Common myeloid progenitor, CD34-positive (primary cell): ENCODE measurements at regions not wholly inside any gene's neighbourhood (a gene's known extent, or its start where the extent isn't known, plus 50 kb on each side); places are given as distances from the start of the nearest gene placed in this dataset.
"Not testable (repeated sequence)": the region's sequence is repeated elsewhere in the genome, so short reads cannot be mapped to it uniquely, and the experiment has no call there.

Experiments used
- CTCF ChIA-PET: fragments of 350-600 bp; sonication (Branson Sonifier 250); formaldehyde crosslinking; loops from one replicate; lab custom pipeline; 2021; ENCODE audit warnings: antibody characterized with exemption; lab: Charles Lee
- POLR2A ChIA-PET: fragments of 350-600 bp; sonication (Branson Sonifier 250); formaldehyde crosslinking; loops from one replicate; lab custom pipeline; 2021; ENCODE audit warnings: antibody characterized with exemption; lab: Charles Lee
- DNase-seq, 3 donors: peaks; one replicate each; pipeline versions ENCODE4 v3.0.0 to v3.0.0-alpha.2; 2013
- H3K27ac ChIP-seq, 2 experiments: 1 replicate in 1 of 2; 2 replicates in 1 of 2; pipeline ENCODE4 v1.7.0; 2013; ENCODE audit warnings: inconsistent platforms in 2 of 2, low read length in 2 of 2, mild to moderate bottlenecking in 2 of 2, low read depth in 1 of 2, moderate library complexity in 1 of 2; ENCODE audit not compliant: severe bottlenecking in 2 of 2, insufficient read depth in 1 of 2, poor library complexity in 1 of 2
- H3K27me3 ChIP-seq, 5 experiments: replicated peaks in 2 of 5; 1 replicate in 3 of 5; 2 replicates in 2 of 5; pipeline versions ENCODE4 v1.6.1 to v1.7.0; 2013; ENCODE audit warnings: low read length in 4 of 5, mild to moderate bottlenecking in 2 of 5, moderate library complexity in 2 of 5, inconsistent platforms in 1 of 5; ENCODE audit not compliant: insufficient read depth in 5 of 5, control insufficient read depth in 4 of 5
- H3K36me3 ChIP-seq, 4 experiments: 1 replicate in 2 of 4; 2 replicates in 2 of 4; pipeline versions ENCODE4 v1.6.1 to v1.7.0; 2013; ENCODE audit warnings: low read length in 3 of 4, control low read depth in 1 of 4, mild to moderate bottlenecking in 1 of 4; ENCODE audit not compliant: control insufficient read depth in 4 of 4, insufficient read depth in 4 of 4
- H3K4me1 ChIP-seq, 4 experiments: 1 replicate in 3 of 4; 2 replicates in 1 of 4; pipeline versions ENCODE4 v1.6.1 to v1.7.1; 2013; ENCODE audit warnings: low read length in 3 of 4, mild to moderate bottlenecking in 3 of 4, control low read depth in 1 of 4, inconsistent platforms in 1 of 4, moderate library complexity in 1 of 4; ENCODE audit not compliant: control insufficient read depth in 4 of 4, insufficient read depth in 4 of 4; ENCODE audit errors: control extremely low read depth in 1 of 4
- H3K4me3 ChIP-seq, 7 experiments: 1 replicate in 4 of 7; 2 replicates in 3 of 7; pipeline versions ENCODE4 v1.5.1 to v1.7.0; 2013; ENCODE audit warnings: mild to moderate bottlenecking in 7 of 7, low read length in 6 of 7, moderate library complexity in 6 of 7, inconsistent platforms in 2 of 7, low read depth in 2 of 7, control low read depth in 1 of 7; ENCODE audit not compliant: insufficient read depth in 4 of 7, control insufficient read depth in 1 of 7; ENCODE audit errors: extremely low read depth in 1 of 7
- H3K9me3 ChIP-seq, 5 experiments: 1 replicate in 4 of 5; 2 replicates in 1 of 5; pipeline versions ENCODE4 v1.6.1 to v1.7.1; 2013; ENCODE audit warnings: low read length in 4 of 5, mild to moderate bottlenecking in 2 of 5, inconsistent platforms in 1 of 5, low read depth in 1 of 5, moderate library complexity in 1 of 5; ENCODE audit not compliant: control insufficient read depth in 4 of 5, insufficient read depth in 2 of 5; ENCODE audit errors: control extremely low read depth in 1 of 5
- WGBS: methylation state at CpG from one replicate; pipeline ENCODE4 v1.1.5; 2013; ENCODE audit not compliant: insufficient coverage; 5-methylcytosine and 5-hydroxymethylcytosine counted together

DNA sequence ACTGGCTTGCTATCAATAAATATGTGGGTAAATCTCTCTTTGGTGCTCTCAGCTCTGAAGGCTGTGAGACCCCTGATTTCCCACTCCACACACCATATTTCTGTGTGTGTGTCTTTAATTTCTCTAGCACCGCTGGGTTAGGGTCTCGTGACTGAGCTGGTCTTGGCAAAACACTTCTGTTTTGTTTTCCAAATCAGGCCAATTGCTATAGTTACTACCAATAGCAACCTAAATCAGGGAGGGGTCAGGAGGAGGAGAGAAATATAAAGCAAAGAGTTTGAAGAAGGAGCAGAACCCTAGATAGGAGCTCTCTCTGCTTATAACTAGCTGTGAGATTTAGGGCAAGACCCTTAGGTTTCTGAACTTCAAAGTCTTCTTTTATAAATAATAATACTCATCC, 250.5 kb upstream of the IGFBP7 start:
- CTCF ChIA-PET = no interaction called here
- H3K9me3 ChIP-seq = no peaks in the 10 kb centered on the region
- WGBS = no CpG with 5 or more reads among the region's 2 CpGs

DNA sequence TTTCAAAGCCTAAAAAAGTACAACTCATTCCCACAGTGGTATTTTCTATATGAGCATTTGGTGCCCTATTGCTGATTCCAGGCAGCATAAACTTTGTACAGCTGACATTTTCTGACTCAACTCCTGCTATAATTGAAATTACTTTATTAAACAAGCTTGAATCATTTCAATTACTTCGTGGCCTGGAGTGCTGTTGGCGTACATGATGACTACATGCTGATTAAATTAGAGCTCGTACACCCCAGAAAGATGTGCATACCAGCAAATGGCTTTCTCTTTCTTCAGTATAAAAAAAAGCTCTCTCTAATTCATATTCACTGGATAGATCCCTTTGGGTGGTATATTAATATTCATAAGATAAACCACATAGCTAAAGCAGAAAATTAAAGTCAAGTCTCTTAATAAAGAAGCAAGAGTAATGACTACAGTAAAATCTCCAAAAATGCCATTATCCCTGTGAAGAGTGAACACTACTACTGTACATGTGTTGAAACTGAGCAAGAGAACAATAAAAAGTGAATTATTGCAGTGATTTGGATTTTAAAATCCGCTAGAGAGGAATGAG, 245.0 kb upstream of the IGFBP7 start:
- ChIA-PET CTCF (no interaction called here), POLR2A (no interaction called here)
- Histone ChIP-seq H3K36me3 (no peaks in the 10 kb centered on the region), H3K4me1 (no peaks in the 10 kb centered on the region), H3K27ac (no peak overlapping the region), H3K4me3 (no peak overlapping the region), H3K9me3 (no peaks in the 10 kb centered on the region), H3K27me3 (no peaks in the 10 kb centered on the region)
- 100% methylated on average over 4 of the region's 4 CpGs for whole genome bisulfite sequencing
- no peak for DNase-seq

More for the DNA sequence above, 250.5 kb upstream of the IGFBP7 start:
- Histone ChIP-seq H3K27me3 (no peaks in the 10 kb centered on the region), H3K4me1 (no peaks in the 10 kb centered on the region), H3K4me3 (no peak overlapping the region), H3K36me3 (no peaks in the 10 kb centered on the region), H3K27ac (no peak overlapping the region)
- DNase-seq = no peak
- POLR2A ChIA-PET = no interaction called here

DNA sequence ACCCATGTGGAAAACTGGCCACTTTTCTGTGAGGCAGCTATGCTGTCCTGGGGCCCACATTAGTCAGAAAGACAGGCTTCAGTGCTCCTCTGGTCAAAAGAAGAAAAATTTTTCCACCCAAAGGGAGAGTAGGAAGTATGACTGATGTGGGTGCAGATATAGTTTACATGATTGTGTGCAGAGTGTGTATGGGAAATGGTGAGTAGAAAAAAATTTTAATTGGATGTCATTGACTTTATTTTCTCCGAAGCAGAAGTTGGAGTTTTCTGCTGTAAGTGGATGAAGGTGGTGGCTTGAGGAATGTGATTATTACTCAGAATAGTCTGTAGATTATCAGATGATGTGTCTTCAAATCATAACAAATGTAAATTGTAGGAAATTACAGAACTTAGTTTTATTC, 241.5 kb upstream of the IGFBP7 start:
- Histone ChIP-seq H3K27me3 (no peaks in the 10 kb centered on the region), H3K27ac (no peak overlapping the region), H3K4me3 (no peak overlapping the region), H3K9me3 (no peaks in the 10 kb centered on the region), H3K36me3 (no peaks in the 10 kb centered on the region), H3K4me1 (no peaks in the 10 kb centered on the region)
- no CpG with 5 or more reads among the region's 1 CpG for WGBS
- CTCF ChIA-PET = no interaction called here
- POLR2A ChIA-PET = no interaction called here
- DNase-seq = no peak

DNA sequence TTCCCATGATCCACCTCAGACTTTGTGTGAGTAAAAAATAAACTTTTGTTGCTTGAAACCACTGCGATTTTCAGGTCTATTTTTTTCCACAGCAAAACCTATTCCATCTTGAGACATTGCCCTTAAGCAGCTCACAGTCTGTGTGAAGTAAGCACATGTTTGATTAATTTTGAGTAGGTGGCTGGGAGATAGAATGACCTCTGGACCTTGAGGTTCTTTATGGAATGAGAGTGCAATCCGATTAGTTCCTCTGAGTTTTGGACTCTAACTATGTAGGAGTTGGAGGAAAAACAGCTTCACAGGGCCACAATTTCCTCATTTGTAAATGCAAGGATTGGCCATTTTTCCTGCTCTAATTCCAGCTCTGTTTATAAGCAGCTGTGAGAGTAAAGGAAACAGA, 234.1 kb upstream of the IGFBP7 start:
- DNase-seq = no peak
- ChIA-PET CTCF (no interaction called here), POLR2A (interaction anchor here (0.7 kb wide), 1 partner anchor 78 kb away, joined by 3 read pairs; no protein-coding TSS in a partner anchor)
- Histone ChIP-seq H3K9me3 (no peaks in the 10 kb centered on the region), H3K36me3 (no peaks in the 10 kb centered on the region), H3K27ac (no peak overlapping the region), H3K4me3 (no peak overlapping the region), H3K4me1 (no peaks in the 10 kb centered on the region), H3K27me3 (no peaks in the 10 kb centered on the region)
- WGBS = 56% methylated on average over 1 of the region's 2 CpGs

DNA sequence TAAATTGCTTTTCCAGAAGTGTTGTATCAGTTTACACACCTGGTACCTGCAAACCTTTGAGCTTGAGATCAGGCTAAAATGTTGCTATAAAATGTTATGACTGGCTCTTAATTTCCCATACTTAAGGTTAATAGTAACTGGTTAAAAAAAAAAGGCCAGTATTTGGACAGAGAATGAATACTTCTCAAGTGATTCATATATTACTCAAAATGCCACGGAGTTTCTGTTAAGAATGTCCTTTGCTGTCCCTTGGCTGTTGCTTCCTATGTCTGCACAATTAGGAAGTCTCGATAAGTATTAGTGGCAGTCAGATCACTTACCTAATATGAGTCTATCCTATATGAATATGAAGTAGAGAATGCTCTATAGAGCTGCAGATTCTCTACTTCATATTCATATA, 232.2 kb upstream of the IGFBP7 start:
- Histone ChIP-seq H3K36me3 (no peaks in the 10 kb centered on the region), H3K9me3 (no peaks in the 10 kb centered on the region), H3K27ac (no peak overlapping the region), H3K27me3 (no peaks in the 10 kb centered on the region), H3K4me3 (no peak overlapping the region), H3K4me1 (no peaks in the 10 kb centered on the region)
- CTCF ChIA-PET = no interaction called here
- WGBS = 100% methylated on average over 1 of the region's 2 CpGs
- no peak for DNase-seq
- POLR2A ChIA-PET = no interaction called here

- H3K36me3 ChIP-seq, H3K4me1 ChIP-seq, H3K4me3 ChIP-seq, CTCF ChIA-PET, H3K27ac ChIP-seq, DNase-seq, POLR2A ChIA-PET, H3K9me3 ChIP-seq, H3K27me3 ChIP-seq: not testable (repeated sequence)
These were observed 228.7 kb upstream of the IGFBP7 start for GRCh38 chr4:57338861-57339260.

GRCh38 chr4:57333684-57334083, 223.5 kb upstream of the IGFBP7 start:
- Histone ChIP-seq H3K4me3 (no peak overlapping the region), H3K36me3 (no peaks in the 10 kb centered on the region), H3K27ac (no peak overlapping the region), H3K4me1 (no peaks in the 10 kb centered on the region), H3K9me3 (no peaks in the 10 kb centered on the region), H3K27me3 (peaks cover 0 to 2% (median 0%) of the 10 kb centered on the region in 5 experiments)
- ChIA-PET POLR2A (no interaction called here), CTCF (no interaction called here)
- no peak for DNase-seq
- WGBS = 87% methylated on average over 3 of the region's 5 CpGs
